ENCODE measurements at regions not wholly inside any gene's neighbourhood (a gene's known extent, or its start where the extent isn't known, plus 50 kb on each side); places are given as distances from the start of the nearest gene placed in this dataset.
A peak's percentile ranks its signal among the peaks of the same experiment; 100 is the strongest.

DNA sequence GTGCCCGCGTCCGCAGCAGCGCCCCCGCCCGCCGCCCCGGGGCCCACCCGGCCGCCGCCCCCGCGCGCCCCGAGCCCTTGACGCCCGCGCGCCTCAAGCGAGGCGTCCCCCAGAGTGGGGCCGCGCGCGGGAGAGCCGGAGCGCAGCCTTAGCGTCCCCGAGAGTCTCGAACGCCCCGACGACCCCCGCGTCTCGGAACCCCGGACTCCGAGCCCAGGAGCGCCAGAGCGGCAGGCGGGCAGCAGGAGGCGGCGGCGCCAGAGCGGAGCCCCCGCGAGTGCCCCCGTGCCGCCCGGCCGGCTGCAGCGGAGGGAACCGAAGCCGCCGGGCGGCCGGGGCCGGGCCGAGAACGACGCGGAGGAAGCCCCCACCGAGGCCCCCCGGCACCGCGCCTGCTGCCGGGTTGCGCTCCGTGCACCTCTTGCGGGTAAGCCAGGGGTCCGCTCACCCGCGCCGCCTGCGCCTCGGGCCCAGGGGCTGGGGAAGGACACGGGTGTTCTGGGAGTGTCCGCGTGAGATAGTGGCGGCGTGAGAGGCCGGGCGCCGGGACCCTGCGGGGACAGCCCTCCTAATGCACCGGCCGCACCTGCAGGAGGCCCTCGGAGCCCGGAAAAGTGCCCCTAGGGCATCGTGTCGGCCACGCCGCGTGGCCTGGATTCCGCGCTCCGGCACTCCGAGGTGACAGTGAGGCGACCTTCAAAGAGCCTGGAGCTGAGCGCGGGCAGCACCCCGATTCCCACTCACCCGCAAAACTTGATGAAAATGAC lies 52.0 kb upstream of the ULK4 start:
- in situ Hi-C loops (cut with MboI; ENCODE audit: low sequenced_read_pairs) (loop anchor here (5.0 to 10.0 kb wide), 2 partner anchors 83 to 119 kb away; no protein-coding TSS in a partner anchor), dilution Hi-C loops (cut with HindIII; ENCODE audit: low sequenced_read_pairs, unreplicated experiment) (no loop called here), intact Hi-C loops (cut with micrococcal nuclease) (loop anchor here (1.0 to 5.0 kb wide), 5 partner anchors 49 to 177 kb away; no protein-coding TSS in a partner anchor)
- H3K9me3 ChIP-seq (ENCODE audit: control insufficient read depth, insufficient read depth, low read length): no peaks in the 10 kb centered on the region
- H2BK120ac ChIP-seq (ENCODE audit: low read depth, low read length): 0 out of 2 replicates have a peak overlapping the region, but pooled peaks have one; percentile 17
- H3K9ac ChIP-seq (ENCODE audit: low read depth, low read length): peak overlapping the region; percentile 83
- peak overlapping the region; percentile 95 for H3K14ac ChIP-seq (replicated peaks; ENCODE audit: low read depth, low read length)
- ChIA-PET POLR2A (ENCODE audit: unreplicated experiment) (no interaction called here), CTCF (interaction anchor here (0.6 to 1.4 kb wide), 3 partner anchors 86 to 261 kb away, joined by 3 to 5 read pairs (median 3); no protein-coding TSS in a partner anchor)
- H2AFZ ChIP-seq (replicated peaks; ENCODE audit: low read length, poor library complexity): peak overlapping the region; percentile 83
- H3K4me1 ChIP-seq (ENCODE audit: control insufficient read depth, insufficient read depth, low read length): peaks cover 8% of the 10 kb centered on the region
- H4K8ac ChIP-seq (ENCODE audit: low read depth in 2 of 2, low read length in 2 of 2): peak overlapping the region; percentile 2 to 5; a peak in 1 of 4 replicates
- H3K4me2 ChIP-seq (ENCODE audit: low read depth, low read length): peak overlapping the region; percentile 99
- no TSS peak for BruUV-seq (replicated peaks)
- WGBS, 2 experiments (ENCODE audit: extremely low coverage in 2 of 2, insufficient read length in 1 of 2): 0% methylated on average over 59 of the region's 103 CpGs; no CpG with 5 or more reads in 1 of the 2 experiments
- peak overlapping the region; percentile 66 for H2AK9ac ChIP-seq (replicated peaks; ENCODE audit: low read depth, low read length, poor library complexity)
- peak overlapping the region; percentile 37; the same call in 1 of the 2 replicates for H4K5ac ChIP-seq (ENCODE audit: low read depth, low read length)
- peak overlapping the region; percentile 46; the same call in 1 of the 2 replicates for H4K91ac ChIP-seq (ENCODE audit: insufficient read depth, low read depth, low read length)
- H3K9me1 ChIP-seq (ENCODE audit: insufficient read depth, low read length): peaks cover 4% of the 10 kb centered on the region
- H3K4me3 ChIP-seq (ENCODE audit: insufficient read depth, low read depth, low read length): peak overlapping the region; percentile 95
- H2BK15ac ChIP-seq (ENCODE audit: low read depth, low read length): no peak overlapping the region
- H3K27me3 ChIP-seq (ENCODE audit: control insufficient read depth, insufficient read depth, low read length): no peaks in the 10 kb centered on the region
- peaks cover 12 to 40% of the 10 kb centered on the region in 2 experiments; a peak in 3 of 4 replicates for H3K79me1 ChIP-seq (ENCODE audit: low read depth in 1 of 2, low read length in 2 of 2)
- H3K36me3 ChIP-seq (ENCODE audit: control insufficient read depth, insufficient read depth, low read length): no peaks in the 10 kb centered on the region
- ATAC-seq (ENCODE audit: low read depth) (peak; percentile 38), DNase-seq (no peak)
- H2BK20ac ChIP-seq (ENCODE audit: low read depth, low read length): no peak overlapping the region
- peaks cover 8% of the 10 kb centered on the region; the same call in 1 of the 2 replicates for H4K20me1 ChIP-seq (ENCODE audit: insufficient read depth, low read length)
- no peak overlapping the region; the same call in 1 of the 2 replicates for H2AK5ac ChIP-seq (ENCODE audit: low read depth, low read length)
- peak overlapping the region; percentile 11 for H2BK5ac ChIP-seq (ENCODE audit: low read depth, low read length, poor library complexity, severe bottlenecking)
- H3K56ac ChIP-seq (ENCODE audit: extremely low read depth, insufficient read depth, low read length): peak overlapping the region; percentile 68; the same call in 1 of the 2 replicates
- H3K4ac ChIP-seq (ENCODE audit: low read depth, low read length): peak overlapping the region; percentile 45; the same call in 1 of the 2 replicates
- peak overlapping the region; percentile 93; the same call in 1 of the 2 replicates for H3K23ac ChIP-seq (ENCODE audit: low read depth, low read length)
- H3K27ac ChIP-seq (ENCODE audit: insufficient read depth, low read length): peak overlapping the region; percentile 13; the same call in 1 of the 2 replicates
- TF ChIP-seq MXI1 (IDR thresholded peaks at IDR 0.05; ENCODE audit: borderline replicate concordance, low read depth, low read length) (0 out of 2 replicates have a peak, but pooled peaks have one; percentile 58), SMC3 (IDR thresholded peaks at IDR 0.05; ENCODE audit: low read depth, low read length) (0 out of 2 replicates have a peak, but pooled peaks have one; percentile 1), RCOR1 (IDR thresholded peaks at IDR 0.05; ENCODE audit: insufficient replicate concordance, low read length) (no peak), FOS (IDR thresholded peaks at IDR 0.05; ENCODE audit: low read depth, low read length) (no peak)
- peak overlapping the region; percentile 42 for H3K18ac ChIP-seq (ENCODE audit: low read depth, low read length)
